Neural progenitor cell (in vitro differentiated cells): ENCODE measurements at regions not wholly inside any gene's neighbourhood (a gene's known extent, or its start where the extent isn't known, plus 50 kb on each side); places are given as distances from the start of the nearest gene placed in this dataset.

Source experiments
- DNase-seq: peaks from one replicate; pipeline ENCODE4 v3.0.0-alpha.2; 2016; ENCODE audit warnings: low spot score
- H2AFZ ChIP-seq: fragments of 200-600 bp; sonication (generic); replicated peaks from 2 replicates; pipeline ENCODE4 v1.6.1; 2016; ENCODE audit warnings: antibody characterized with exemption
- H3F3A ChIP-seq: fragments of 200-600 bp; sonication (generic); 2 replicates; pipeline ENCODE4 v1.6.1; 2016; ENCODE audit warnings: antibody characterized with exemption, low read depth
- H3K27ac ChIP-seq: fragments of 200-600 bp; sonication (generic); 2 replicates; pipeline ENCODE4 v1.5.1; 2016; ENCODE audit warnings: mild to moderate bottlenecking
- H3K27me3 ChIP-seq: fragments of 200-600 bp; sonication (generic); 2 replicates; pipeline ENCODE4 v1.6.1; 2016; ENCODE audit warnings: mild to moderate bottlenecking, moderate library complexity
- H3K36me3 ChIP-seq: fragments of 200-600 bp; sonication (generic); 2 replicates; pipeline ENCODE4 v1.5.1; 2016
- H3K4me1 ChIP-seq: fragments of 200-600 bp; sonication (generic); 2 replicates; pipeline ENCODE4 v1.6.1; 2016; ENCODE audit warnings: mixed run types
- H3K4me2 ChIP-seq: fragments of 200-600 bp; sonication (generic); 2 replicates; pipeline ENCODE4 v1.6.1; 2016
- H3K4me3 ChIP-seq: fragments of 200-600 bp; sonication (generic); 2 replicates; pipeline ENCODE4 v1.5.1; 2016
- H3K79me2 ChIP-seq: fragments of 200-600 bp; sonication (generic); 2 replicates; pipeline ENCODE4 v1.6.1; 2016; ENCODE audit warnings: low read depth
- H3K9ac ChIP-seq: fragments of 200-600 bp; sonication (generic); 2 replicates; pipeline ENCODE4 v1.6.1; 2016
- H3K9me3 ChIP-seq: fragments of 200-600 bp; sonication (generic); 2 replicates; pipeline ENCODE4 v1.5.1; 2016; ENCODE audit warnings: low read depth
- H4K20me1 ChIP-seq: fragments of 200-600 bp; sonication (generic); 2 replicates; pipeline ENCODE4 v1.6.1; 2016; ENCODE audit warnings: low read depth
- H3K27ac Mint-ChIP-seq: 3 replicates; pipeline ENCODE4 v1.8.0; 2021; ENCODE audit warnings: mixed read lengths
- H3K27me3 Mint-ChIP-seq: 2 replicates; pipeline ENCODE4 v1.8.0; 2022; ENCODE audit warnings: low read depth, mild to moderate bottlenecking, inconsistent platforms, moderate library complexity, mixed read lengths; ENCODE audit not compliant: insufficient read depth
- H3K36me3 Mint-ChIP-seq: 3 replicates; pipeline ENCODE4 v1.8.0; 2021; ENCODE audit warnings: mixed read lengths
- H3K4me1 Mint-ChIP-seq: 3 replicates; pipeline ENCODE4 v1.8.0; 2021; ENCODE audit warnings: mixed read lengths
- H3K4me3 Mint-ChIP-seq: 3 replicates; pipeline ENCODE4 v1.8.0; 2021; ENCODE audit warnings: mild to moderate bottlenecking, moderate library complexity, mixed read lengths
- H3K9me3 Mint-ChIP-seq: 3 replicates; pipeline ENCODE4 v1.8.0; 2020; ENCODE audit warnings: mixed read lengths
- EZH2 ChIP-seq: fragments of 200-600 bp; sonication (generic); IDR thresholded peaks from 2 replicates; pipeline ENCODE4 v1.6.1; 2017; ENCODE audit warnings: antibody characterized with exemption, mild to moderate bottlenecking, moderate library complexity
- EZH2phosphoT487 ChIP-seq: fragments of 200-600 bp; sonication (generic); IDR thresholded peaks from 2 replicates; pipeline ENCODE4 v1.6.1; 2017; ENCODE audit warnings: antibody characterized with exemption
- TF ChIP-seq, protein P1 (sequence below): fragments of 200-600 bp; sonication (generic); IDR thresholded peaks from 2 replicates; pipeline ENCODE4 v1.5.1; 2017; ENCODE audit warnings: antibody characterized with exemption, mild to moderate bottlenecking

DNA sequence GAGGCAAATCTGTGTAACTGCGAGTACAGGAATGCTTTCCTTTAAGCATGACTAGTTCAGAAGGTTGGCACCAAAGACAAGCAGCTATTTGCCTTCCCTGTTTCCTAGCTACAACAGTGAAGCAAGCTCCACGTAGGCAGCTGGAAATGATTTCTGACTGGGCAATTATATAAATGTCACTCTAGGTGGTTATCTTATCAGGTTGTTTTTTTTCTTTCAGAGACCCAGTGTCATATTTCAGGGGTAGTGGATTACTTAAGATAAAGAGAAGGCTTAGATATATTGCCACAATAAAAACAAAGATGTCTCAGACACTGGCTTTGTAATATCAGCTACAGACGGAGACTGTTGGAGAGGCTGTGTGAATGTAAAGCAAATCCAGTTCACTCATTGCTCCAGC, 748.9 kb upstream of the NXPH2 start:
- no peak overlapping the region for H3K4me3 ChIP-seq
- no peak overlapping the region for H3K9ac ChIP-seq
- no peak for TF ChIP-seq EZH2
- TF ChIP-seq, protein P1, sequence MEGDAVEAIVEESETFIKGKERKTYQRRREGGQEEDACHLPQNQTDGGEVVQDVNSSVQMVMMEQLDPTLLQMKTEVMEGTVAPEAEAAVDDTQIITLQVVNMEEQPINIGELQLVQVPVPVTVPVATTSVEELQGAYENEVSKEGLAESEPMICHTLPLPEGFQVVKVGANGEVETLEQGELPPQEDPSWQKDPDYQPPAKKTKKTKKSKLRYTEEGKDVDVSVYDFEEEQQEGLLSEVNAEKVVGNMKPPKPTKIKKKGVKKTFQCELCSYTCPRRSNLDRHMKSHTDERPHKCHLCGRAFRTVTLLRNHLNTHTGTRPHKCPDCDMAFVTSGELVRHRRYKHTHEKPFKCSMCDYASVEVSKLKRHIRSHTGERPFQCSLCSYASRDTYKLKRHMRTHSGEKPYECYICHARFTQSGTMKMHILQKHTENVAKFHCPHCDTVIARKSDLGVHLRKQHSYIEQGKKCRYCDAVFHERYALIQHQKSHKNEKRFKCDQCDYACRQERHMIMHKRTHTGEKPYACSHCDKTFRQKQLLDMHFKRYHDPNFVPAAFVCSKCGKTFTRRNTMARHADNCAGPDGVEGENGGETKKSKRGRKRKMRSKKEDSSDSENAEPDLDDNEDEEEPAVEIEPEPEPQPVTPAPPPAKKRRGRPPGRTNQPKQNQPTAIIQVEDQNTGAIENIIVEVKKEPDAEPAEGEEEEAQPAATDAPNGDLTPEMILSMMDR = no peak
- TF ChIP-seq EZH2phosphoT487 = no peak
- no peaks in the 10 kb centered on the region for H3K79me2 ChIP-seq
- H3K27me3 ChIP-seq = no peaks in the 10 kb centered on the region
- Mint-ChIP-seq H3K27ac (peak overlapping the region; percentile 53), H3K36me3 (no peaks in the 10 kb centered on the region), H3K9me3 (no peaks in the 10 kb centered on the region), H3K4me3 (no peak overlapping the region), H3K4me1 (peaks cover 16% of the 10 kb centered on the region), H3K27me3 (no peaks in the 10 kb centered on the region)
- no peak overlapping the region for H3K4me2 ChIP-seq
- no peak for DNase-seq
- H3K36me3 ChIP-seq = no peaks in the 10 kb centered on the region
- no peak overlapping the region for H3K27ac ChIP-seq
- peaks cover 6% of the 10 kb centered on the region for H3K4me1 ChIP-seq
- H2AFZ ChIP-seq = no peak overlapping the region
- H3K9me3 ChIP-seq = no peaks in the 10 kb centered on the region
- H3F3A ChIP-seq = no peaks in the 10 kb centered on the region
- no peaks in the 10 kb centered on the region for H4K20me1 ChIP-seq

DNA sequence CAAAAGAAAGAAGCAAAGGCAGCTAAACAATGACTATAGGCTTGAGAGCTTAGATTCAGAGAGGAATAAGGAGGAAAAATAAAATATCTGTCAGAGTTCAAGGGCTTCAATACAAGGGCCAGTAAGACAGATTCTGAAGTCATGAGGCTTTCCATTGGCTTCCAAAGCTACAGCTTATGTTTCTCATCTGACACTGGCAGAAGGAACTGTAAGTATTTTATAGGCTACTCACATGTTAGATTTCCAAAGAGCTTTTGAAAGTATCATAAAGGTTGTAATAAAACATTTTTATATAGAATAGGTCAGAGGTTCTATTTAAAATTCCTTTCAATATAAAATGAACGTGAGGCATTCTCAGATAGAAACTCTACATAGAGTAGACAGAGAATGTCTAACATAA, 746.6 kb upstream of the NXPH2 start:
- Histone ChIP-seq H3K4me1 (peaks cover 6% of the 10 kb centered on the region), H3K9ac (no peak overlapping the region), H3K4me3 (no peak overlapping the region), H3K27ac (no peak overlapping the region), H3K79me2 (no peaks in the 10 kb centered on the region), H3K36me3 (no peaks in the 10 kb centered on the region), H3K4me2 (no peak overlapping the region), H3K9me3 (no peaks in the 10 kb centered on the region), H3K27me3 (no peaks in the 10 kb centered on the region), H3F3A (no peaks in the 10 kb centered on the region), H2AFZ (no peak overlapping the region), H4K20me1 (no peaks in the 10 kb centered on the region)
- Mint-ChIP-seq H3K36me3 (no peaks in the 10 kb centered on the region), H3K27ac (no peak overlapping the region), H3K4me3 (no peak overlapping the region), H3K27me3 (no peaks in the 10 kb centered on the region), H3K9me3 (no peaks in the 10 kb centered on the region), H3K4me1 (peaks cover 16% of the 10 kb centered on the region)
- no peak for DNase-seq
- TF ChIP-seq, protein P1 = no peak
- no peak for TF ChIP-seq EZH2phosphoT487
- no peak for TF ChIP-seq EZH2

DNA sequence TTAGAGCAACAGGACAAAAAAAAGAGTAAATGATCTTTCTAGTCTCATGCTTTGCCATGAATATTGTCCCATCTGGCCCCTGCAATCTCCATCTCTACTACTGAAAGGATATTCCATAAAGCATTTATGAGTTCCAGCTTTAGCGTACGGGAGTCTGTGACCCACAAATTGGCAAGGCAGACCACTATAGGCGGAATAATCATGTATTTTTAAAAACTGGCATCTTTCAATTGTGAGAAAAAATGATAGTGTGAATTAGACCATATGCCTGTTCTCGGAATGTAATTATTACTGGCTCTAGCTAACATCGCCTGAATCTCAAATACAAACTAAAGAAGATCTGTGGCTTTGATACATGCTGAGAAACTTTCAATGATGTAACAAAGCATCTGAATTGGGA, 738.1 kb upstream of the NXPH2 start:
- no peak overlapping the region for H3K27ac ChIP-seq
- H3K36me3 ChIP-seq = no peaks in the 10 kb centered on the region
- H3K4me3 Mint-ChIP-seq = no peak overlapping the region
- no peaks in the 10 kb centered on the region for H3K4me1 Mint-ChIP-seq
- H3K36me3 Mint-ChIP-seq = no peaks in the 10 kb centered on the region
- H3K79me2 ChIP-seq = no peaks in the 10 kb centered on the region
- H3K9me3 ChIP-seq = no peaks in the 10 kb centered on the region
- no peak overlapping the region for H3K9ac ChIP-seq
- TF ChIP-seq EZH2phosphoT487 (no peak), EZH2 (no peak)
- TF ChIP-seq, protein P1 = no peak
- no peak for DNase-seq
- H3K27ac Mint-ChIP-seq = no peak overlapping the region
- no peaks in the 10 kb centered on the region for H3K27me3 ChIP-seq
- H3K4me3 ChIP-seq = no peak overlapping the region
- no peak overlapping the region for H3K4me2 ChIP-seq
- H4K20me1 ChIP-seq = no peaks in the 10 kb centered on the region
- H3K4me1 ChIP-seq = no peaks in the 10 kb centered on the region
- H3F3A ChIP-seq = no peaks in the 10 kb centered on the region
- no peaks in the 10 kb centered on the region for H3K9me3 Mint-ChIP-seq
- no peak overlapping the region for H2AFZ ChIP-seq
- H3K27me3 Mint-ChIP-seq = no peaks in the 10 kb centered on the region

DNA sequence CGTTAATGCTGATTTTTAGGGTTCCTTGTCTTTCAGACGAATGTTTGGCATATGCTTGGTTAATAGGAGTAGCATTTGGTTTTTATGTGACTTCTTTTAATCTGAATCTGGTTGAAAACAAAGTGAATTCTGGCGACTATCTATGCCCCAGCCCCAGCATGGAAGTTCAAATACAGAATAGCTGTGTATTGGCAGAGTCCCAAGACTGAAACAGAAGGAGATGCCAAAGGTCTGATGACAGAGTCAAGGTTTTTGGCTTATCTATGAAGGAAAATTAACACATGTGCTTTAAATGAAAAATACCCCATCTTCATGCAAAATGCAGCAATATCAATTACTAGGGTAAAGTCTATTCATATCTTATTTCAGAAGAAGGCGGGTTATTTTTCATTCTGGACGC, 734.8 kb upstream of the NXPH2 start:
- Mint-ChIP-seq H3K27me3 (no peaks in the 10 kb centered on the region), H3K4me1 (no peaks in the 10 kb centered on the region), H3K9me3 (no peaks in the 10 kb centered on the region), H3K36me3 (no peaks in the 10 kb centered on the region), H3K4me3 (no peak overlapping the region), H3K27ac (no peak overlapping the region)
- Histone ChIP-seq H3K27me3 (no peaks in the 10 kb centered on the region), H3K4me2 (no peak overlapping the region), H3K36me3 (no peaks in the 10 kb centered on the region), H3K27ac (no peak overlapping the region), H3K9ac (no peak overlapping the region), H3K4me3 (no peak overlapping the region), H3K9me3 (no peaks in the 10 kb centered on the region), H3K79me2 (no peaks in the 10 kb centered on the region), H2AFZ (no peak overlapping the region), H3K4me1 (no peaks in the 10 kb centered on the region), H3F3A (no peaks in the 10 kb centered on the region), H4K20me1 (no peaks in the 10 kb centered on the region)
- no peak for DNase-seq
- TF ChIP-seq, protein P1 = no peak
- no peak for TF ChIP-seq EZH2phosphoT487
- no peak for TF ChIP-seq EZH2
